ENCODE measurements at regions not wholly inside any gene's neighbourhood (a gene's known extent, or its start where the extent isn't known, plus 50 kb on each side); places are given as distances from the start of the nearest gene placed in this dataset.

GRCh38 chr6:22015216-22015615, 281.6 kb downstream of the PRL start:
- Histone ChIP-seq H4K20me1 (ENCODE audit: insufficient read depth, low read length) (no peaks in the 10 kb centered on the region), H3K9me3 (ENCODE audit: low read length) (no peaks in the 10 kb centered on the region), H3K36me3 (ENCODE audit: insufficient read depth, low read length) (no peaks in the 10 kb centered on the region), H3K27me3 (ENCODE audit: insufficient read depth, low read length) (no peaks in the 10 kb centered on the region), H3K4me3 (ENCODE audit: low read depth, low read length, poor library complexity, severe bottlenecking) (no peak overlapping the region), H3F3A (ENCODE audit: insufficient read depth, low read length) (no peaks in the 10 kb centered on the region), H3K4me2 (ENCODE audit: low read length) (no peak overlapping the region), H2AFZ (ENCODE audit: low read length) (no peak overlapping the region), H3K9me2 (ENCODE audit: low read depth, low read length) (no peaks in the 10 kb centered on the region), H3K4me1 (ENCODE audit: insufficient read depth, low read length, severe bottlenecking) (no peaks in the 10 kb centered on the region), H3K79me2 (ENCODE audit: insufficient read depth, low read length) (no peaks in the 10 kb centered on the region), H3K27ac (ENCODE audit: low read depth, low read length, poor library complexity, severe bottlenecking) (no peak overlapping the region), H3K9ac (ENCODE audit: low read length) (no peak overlapping the region)
- TF ChIP-seq CTCF (IDR thresholded peaks at IDR 0.05; ENCODE audit: low read length) (no peak), EZH2 (IDR thresholded peaks at IDR 0.05; ENCODE audit: borderline replicate concordance, low read length) (no peak)

- Histone ChIP-seq H3K27me3 (ENCODE audit: insufficient read depth, low read length) (no peaks in the 10 kb centered on the region), H4K20me1 (ENCODE audit: insufficient read depth, low read length) (no peaks in the 10 kb centered on the region), H3K36me3 (ENCODE audit: insufficient read depth, low read length) (no peaks in the 10 kb centered on the region), H3F3A (ENCODE audit: insufficient read depth, low read length) (no peaks in the 10 kb centered on the region), H3K4me2 (ENCODE audit: low read length) (no peak overlapping the region), H3K27ac (ENCODE audit: low read depth, low read length, poor library complexity, severe bottlenecking) (no peak overlapping the region), H3K4me3 (ENCODE audit: low read depth, low read length, poor library complexity, severe bottlenecking) (no peak overlapping the region), H3K9me3 (ENCODE audit: low read length) (no peaks in the 10 kb centered on the region), H2AFZ (ENCODE audit: low read length) (no peak overlapping the region), H3K9ac (ENCODE audit: low read length) (no peak overlapping the region), H3K79me2 (ENCODE audit: insufficient read depth, low read length) (no peaks in the 10 kb centered on the region), H3K4me1 (ENCODE audit: insufficient read depth, low read length, severe bottlenecking) (peaks cover 5% of the 10 kb centered on the region), H3K9me2 (ENCODE audit: low read depth, low read length) (no peaks in the 10 kb centered on the region)
- TF ChIP-seq EZH2 (IDR thresholded peaks at IDR 0.05; ENCODE audit: borderline replicate concordance, low read length) (no peak), CTCF (IDR thresholded peaks at IDR 0.05; ENCODE audit: low read length) (no peak)
Observed at GRCh38 chr6:22015944-22016343, 280.9 kb downstream of the PRL start.

- Histone ChIP-seq H3K27ac (ENCODE audit: low read depth, low read length, poor library complexity, severe bottlenecking) (no peak overlapping the region), H3K9me3 (ENCODE audit: low read length) (no peaks in the 10 kb centered on the region), H3K9ac (ENCODE audit: low read length) (no peak overlapping the region), H3F3A (ENCODE audit: insufficient read depth, low read length) (no peaks in the 10 kb centered on the region), H3K27me3 (ENCODE audit: insufficient read depth, low read length) (no peaks in the 10 kb centered on the region), H3K9me2 (ENCODE audit: low read depth, low read length) (no peaks in the 10 kb centered on the region), H3K4me3 (ENCODE audit: low read depth, low read length, poor library complexity, severe bottlenecking) (no peak overlapping the region), H3K79me2 (ENCODE audit: insufficient read depth, low read length) (no peaks in the 10 kb centered on the region), H3K4me2 (ENCODE audit: low read length) (no peak overlapping the region), H3K4me1 (ENCODE audit: insufficient read depth, low read length, severe bottlenecking) (peaks cover 5% of the 10 kb centered on the region), H3K36me3 (ENCODE audit: insufficient read depth, low read length) (no peaks in the 10 kb centered on the region), H4K20me1 (ENCODE audit: insufficient read depth, low read length) (no peaks in the 10 kb centered on the region), H2AFZ (ENCODE audit: low read length) (no peak overlapping the region)
- TF ChIP-seq EZH2 (IDR thresholded peaks at IDR 0.05; ENCODE audit: borderline replicate concordance, low read length) (no peak), CTCF (IDR thresholded peaks at IDR 0.05; ENCODE audit: low read length) (no peak)
Observed at GRCh38 chr6:22017272-22017671, 279.6 kb downstream of the PRL start.

Measured in OCI-LY1 (cell line).